ENCODE measurements at regions not wholly inside any gene's neighbourhood (a gene's known extent, or its start where the extent isn't known, plus 50 kb on each side); places are given as distances from the start of the nearest gene placed in this dataset.

- TF ChIP-seq TEAD4 (IDR thresholded peaks at IDR 0.05; ENCODE audit: borderline replicate concordance, insufficient read depth) (no peak), CTCF (IDR thresholded peaks at IDR 0.05) (no peak), EP300 (IDR thresholded peaks at IDR 0.05; ENCODE audit: borderline replicate concordance in 1 of 2, low read depth in 1 of 2, low read length in 1 of 2) (no peak)
These were observed 685.1 kb downstream of the SI start for GRCh38 chr3:164393171-164393570.

All from SK-N-SH (cell line).